ENCODE measurements at regions not wholly inside any gene's neighbourhood (a gene's known extent, or its start where the extent isn't known, plus 50 kb on each side); places are given as distances from the start of the nearest gene placed in this dataset.

DNA sequence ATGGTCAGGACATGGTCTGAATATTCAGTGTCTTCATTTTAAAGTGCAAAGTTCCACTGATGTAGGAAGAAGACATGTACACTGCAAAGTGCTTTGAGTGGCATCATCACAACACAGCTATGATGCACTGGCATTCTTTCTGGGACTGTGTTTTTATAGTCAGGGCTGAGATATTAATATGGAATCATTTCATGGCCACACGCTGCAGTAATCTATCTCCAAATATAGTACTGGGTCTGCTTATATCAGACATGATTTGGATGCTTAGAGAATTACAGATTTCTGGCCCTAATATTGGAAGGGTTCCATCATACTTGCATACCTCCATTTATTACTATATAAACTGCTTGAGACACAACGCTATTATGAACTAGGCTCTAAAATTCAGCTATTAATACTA, 1170.9 kb downstream of the NLGN4X start:
- no peak for DNase-seq

DNA sequence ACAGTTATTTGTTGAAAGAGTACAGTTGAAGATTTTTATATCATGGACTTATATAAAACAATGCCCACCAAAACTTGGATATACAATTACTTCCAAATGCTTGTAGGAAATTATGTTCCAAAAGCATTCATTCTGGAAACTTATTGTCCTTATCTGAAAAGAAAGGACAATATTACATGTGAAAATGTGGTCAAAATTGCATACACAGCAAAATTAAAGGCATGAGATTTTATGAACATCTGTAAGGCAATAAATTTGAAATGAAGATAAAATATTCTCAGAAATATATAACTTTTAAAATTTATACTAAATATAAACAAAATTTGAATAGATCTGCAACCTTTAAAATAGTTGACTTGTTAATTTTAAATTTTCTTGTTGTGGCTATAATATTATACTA, 1173.8 kb downstream of the NLGN4X start:
- no peak for DNase-seq

DNA sequence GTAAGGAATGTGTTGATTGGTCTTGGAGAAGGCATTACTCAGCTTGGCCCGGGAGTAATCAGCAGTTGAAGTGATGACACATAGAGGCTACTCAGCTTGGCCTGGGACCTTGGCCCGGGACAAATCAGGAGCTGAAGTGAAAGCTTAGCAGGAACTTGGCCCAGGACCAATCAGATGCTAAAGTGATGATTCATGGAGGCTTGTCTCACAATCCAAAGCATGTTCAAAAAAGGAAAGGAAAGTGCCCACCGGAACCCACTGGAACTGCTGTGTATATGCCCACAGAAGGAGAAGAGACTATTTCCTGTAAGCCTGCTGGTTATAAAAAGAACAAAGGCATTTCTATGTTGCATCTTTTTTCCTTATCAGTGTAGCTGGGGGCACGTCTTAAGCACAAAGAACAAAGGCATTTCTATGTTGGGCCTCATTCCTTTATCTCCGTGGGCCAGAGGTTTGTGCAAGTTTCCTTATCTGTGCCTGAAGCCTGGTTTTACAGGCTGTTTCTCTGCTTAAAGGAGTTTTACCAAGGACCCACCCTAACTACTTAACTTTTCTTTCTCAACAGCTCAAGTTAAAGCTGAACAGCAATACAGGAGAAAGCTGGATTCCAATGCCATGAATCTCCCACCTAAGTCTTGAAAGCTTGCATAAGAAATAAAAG, 1176.7 kb downstream of the NLGN4X start:
- DNase-seq, result no peak

DNA sequence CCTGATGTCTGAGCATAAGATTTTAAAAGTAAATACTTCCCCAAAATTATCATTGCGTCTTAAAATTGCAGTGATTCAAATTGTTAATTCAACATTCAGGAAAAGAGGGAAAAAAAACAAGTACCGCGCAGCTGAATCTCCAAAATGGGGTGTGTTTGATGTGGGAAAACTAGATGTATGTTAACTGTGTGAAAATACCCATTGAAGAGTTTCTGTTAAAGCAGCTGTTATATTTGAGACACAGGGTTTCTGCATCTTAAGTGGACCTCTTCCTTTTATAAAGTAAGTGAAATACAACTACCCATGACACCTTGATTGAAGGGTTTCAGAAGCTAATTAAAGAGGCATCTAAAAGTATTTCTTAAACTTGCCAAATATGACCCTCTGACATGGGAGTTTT, 1186.1 kb downstream of the NLGN4X start:
- no peak for DNase-seq

DNA sequence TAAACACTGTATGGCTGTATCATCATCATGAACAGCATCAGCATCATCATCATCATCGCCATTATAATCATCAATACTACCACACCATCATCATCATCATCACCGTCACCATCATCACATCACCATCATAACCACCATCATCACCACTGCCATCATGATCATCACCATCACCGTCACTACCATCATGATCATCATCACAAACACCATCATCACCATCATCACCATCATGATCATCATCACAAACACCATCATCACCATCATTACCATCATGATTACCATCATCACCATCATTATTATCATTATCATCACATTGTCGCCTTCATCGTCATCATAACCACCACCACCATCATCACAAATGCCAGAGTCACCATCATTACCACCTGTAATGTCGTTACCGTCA, 1196.9 kb downstream of the NLGN4X start:
- DNase-seq, result no peak

DNA sequence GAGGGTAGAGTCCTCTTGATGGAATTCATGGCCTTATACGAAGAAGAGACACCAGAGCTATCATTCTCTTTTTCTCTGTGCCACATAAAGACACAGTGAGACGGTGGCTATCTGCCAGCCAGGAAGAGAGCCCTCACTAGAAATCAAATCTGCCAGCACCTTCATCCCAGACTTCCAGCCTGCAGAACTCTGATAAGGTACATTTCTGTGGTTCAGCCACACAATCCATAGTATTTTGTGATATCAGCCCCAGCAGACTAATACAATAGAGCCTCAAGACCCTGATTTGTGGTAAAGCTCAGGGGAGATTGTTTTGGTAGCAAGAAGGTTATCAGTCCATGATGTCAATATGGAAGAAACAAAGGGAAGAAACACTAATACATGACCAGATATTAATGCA, 1213.2 kb downstream of the NLGN4X start:
- no peak for DNase-seq

DNA sequence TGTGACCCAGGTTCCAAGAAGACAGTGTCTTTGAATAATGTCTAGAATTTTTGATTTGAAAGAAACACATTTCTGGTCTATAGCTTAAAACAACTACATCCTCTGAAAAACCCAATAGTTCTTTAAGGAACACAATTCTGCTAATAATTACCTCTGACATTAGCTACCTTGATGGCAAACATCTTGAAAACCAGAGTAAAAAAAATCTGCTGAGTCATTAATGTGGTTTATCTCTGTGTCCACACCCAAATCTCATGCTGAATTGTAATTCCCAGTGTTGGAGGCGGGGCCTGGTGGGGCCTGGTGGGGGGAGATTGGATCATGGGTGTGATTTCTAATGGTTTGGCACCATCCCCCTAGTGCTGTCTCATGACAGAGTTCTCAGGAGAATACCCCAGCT, 1233.8 kb downstream of the NLGN4X start:
- DNase-seq, result no peak

DNA sequence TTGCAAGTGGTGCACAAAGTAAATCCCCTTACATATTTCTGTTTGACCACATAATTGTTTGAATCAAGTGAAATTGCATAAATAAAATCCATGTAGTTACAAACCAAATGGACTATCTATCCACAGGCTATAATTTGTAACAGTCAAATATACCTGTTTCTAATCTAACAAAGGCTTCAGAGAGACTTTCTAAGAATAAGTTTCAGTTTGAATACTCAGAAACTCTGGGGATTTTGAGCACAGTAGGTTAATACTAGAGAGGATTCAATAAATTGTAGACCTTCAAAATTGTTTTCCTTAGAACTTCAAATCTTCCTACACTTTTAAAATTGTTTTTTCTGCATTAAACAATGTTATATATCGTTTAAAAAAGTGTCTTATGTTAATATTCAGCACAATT, 1250.1 kb downstream of the NLGN4X start:
- no peak for DNase-seq

DNA sequence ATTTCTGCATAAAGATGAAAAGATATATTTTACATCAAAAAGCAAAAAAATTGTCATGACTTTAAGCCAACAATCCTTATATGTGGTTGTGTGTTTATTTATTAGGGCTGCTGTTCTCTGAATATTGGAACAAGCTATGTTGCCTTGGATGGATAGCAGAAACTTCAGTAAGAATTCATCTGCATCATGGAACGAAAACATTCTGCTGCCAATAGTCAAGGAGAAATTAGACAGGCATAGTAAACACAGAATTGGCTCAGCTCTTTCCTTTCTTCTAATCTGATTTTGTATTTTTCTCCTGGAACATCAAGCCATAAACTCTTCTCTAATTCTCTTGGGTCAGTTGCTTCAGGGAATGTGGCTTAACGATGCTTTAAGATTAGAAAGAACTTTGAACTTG, 1257.0 kb downstream of the NLGN4X start:
- no peak for DNase-seq

DNA sequence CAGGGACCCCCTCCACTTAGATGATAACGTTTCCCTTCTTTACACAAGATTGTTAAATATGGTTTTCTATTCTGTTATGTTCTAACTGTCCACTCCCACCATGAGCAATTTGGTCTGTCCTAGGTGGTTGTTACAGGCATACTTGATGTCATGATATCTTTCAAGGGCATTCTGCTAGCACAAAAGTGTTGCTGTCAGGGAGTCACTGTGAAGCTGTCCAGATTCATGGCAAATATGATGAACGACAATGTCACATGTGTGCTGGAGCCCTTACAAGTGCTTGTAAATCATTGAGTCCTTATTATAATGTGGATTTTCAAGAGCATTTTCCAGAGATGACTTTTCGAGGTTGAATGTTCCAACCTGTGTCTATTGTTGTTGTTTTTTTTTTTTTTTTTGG, 1250.7 kb upstream of the PRKX start:
- no peak for DNase-seq

DNA sequence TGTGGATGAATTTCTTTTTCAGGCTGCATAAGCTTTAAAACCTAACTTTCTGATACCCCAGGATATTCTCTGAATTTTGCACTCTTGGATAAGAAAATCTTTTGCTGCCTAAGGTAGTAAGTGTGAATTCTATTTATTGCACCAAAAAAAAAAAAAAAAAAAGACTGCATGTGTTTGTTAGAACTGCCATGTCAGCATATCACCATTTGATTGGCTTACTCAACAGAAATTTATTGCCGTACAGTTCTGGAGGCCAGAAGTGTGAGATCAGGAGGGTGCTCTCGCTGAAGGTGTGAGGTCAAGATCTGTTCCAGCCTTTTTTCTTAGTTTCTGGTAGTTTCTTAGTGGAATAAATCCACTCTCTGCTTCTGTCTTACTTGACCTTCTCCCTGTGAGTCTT, 1250.0 kb upstream of the PRKX start:
- DNase-seq, result no peak

DNA sequence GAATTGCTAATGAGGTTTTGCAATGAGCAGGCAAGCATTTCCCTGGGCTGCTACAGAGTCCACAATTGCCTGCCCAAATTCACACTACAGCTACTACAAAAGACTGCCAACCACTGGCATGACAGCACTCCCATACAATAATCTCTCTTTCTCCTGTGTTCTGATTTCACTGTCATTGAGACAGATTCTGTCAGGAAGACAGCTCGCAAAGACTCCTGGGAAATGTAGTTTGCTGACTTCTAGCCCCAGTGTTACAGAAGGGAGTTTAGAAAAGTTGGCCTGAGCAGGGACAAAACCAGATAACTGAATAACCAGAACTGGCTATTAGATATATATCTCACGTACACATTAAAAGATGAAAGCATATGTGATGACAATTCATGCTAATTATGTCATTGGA, 1231.3 kb upstream of the PRKX start:
- DNase-seq, result no peak

DNA sequence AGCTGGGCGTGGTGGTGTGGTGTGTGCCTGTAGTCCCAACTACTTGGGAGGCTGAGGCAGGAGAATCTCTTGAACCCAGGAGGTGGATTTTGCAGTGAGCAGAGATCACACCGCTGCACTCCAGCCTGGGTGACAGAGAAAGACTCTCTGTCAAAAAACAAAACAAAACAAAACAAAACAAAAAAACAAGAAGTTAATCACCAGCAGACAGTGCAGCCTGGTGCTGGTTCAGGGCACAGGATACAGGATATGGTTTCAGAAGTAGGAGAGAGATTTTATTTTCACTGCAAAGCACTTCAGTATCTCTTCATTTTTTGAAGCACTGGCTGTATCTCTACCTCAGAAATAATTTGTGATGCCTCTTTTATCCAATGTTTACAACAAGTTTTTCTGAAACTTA, 1222.9 kb upstream of the PRKX start:
- DNase-seq, result no peak

DNA sequence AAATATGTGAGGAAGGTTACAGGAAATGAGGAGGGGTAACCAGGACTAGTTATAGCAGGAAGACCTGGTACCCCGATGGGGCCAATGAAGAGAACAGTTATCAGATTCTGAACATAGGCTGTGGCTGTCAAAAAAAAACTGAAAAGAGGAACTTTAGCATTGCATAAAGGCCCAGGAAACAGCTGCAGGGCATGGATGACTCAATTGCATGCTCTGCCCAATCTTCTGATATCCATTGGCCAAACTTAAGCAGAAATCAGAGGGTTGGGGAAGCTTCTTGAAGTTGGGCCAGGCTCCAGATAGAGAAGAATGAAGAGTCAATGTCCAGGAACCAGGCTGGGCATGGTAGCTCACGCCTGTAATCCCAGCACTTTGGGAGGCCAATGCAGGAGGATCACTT, 1222.4 kb upstream of the PRKX start:
- DNase-seq, result no peak

DNA sequence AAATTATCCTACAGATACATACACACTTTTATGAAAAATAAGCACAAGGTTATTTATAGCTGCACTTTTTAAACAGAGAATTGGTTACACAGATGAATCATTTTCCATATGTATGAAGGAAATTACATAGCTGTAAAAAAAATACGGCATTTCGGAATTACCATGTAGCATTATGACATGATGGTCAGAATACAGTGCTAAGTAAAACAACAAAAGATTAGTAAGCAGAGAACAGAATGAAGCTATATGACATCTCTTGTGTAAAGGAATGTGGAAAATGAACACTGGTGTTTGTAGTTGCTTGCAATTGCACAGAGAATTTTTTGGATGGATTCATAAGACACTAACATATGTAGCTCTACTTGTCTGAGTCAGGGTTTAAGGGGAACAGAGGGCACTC, 1222.0 kb upstream of the PRKX start:
- DNase-seq, result no peak

DNA sequence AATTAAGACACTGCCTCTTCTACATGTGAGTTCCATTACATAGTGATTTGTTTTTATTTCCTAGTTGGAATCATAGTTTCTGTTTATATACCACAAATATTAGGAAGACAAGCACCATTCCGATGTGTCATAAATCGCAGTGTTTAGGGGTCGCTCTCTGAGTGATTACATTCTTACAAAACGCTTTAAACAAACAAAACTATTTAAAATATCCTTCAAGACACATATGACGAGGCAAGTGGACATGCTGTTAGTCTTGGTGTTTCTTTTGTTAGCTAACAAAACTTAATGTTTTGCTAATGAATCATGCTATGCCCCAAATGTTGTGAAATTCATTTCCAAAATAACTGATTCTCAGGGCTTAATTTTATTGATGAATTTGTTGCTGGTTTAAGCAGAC, 1219.3 kb upstream of the PRKX start:
- no peak for DNase-seq

DNA sequence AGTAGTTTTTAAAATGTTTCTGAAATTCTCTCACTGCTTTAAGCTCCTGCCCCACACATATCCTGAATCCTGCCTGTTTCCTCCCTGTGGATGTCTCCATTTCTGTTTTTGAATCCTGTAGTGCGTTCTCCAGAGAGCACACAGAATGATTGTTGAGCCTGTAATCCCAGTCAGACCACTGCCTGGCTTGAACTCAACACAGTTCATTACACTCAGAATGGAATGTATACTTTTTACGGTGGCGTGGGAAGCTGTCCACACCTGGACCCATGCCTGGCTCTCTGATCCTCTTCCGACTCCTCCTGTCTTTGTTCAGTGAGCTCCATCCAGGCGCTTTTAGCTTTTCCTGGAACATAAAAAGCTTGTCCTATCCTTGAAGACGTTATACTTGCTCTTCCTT, 1217.0 kb upstream of the PRKX start:
- DNase-seq, result no peak

DNA sequence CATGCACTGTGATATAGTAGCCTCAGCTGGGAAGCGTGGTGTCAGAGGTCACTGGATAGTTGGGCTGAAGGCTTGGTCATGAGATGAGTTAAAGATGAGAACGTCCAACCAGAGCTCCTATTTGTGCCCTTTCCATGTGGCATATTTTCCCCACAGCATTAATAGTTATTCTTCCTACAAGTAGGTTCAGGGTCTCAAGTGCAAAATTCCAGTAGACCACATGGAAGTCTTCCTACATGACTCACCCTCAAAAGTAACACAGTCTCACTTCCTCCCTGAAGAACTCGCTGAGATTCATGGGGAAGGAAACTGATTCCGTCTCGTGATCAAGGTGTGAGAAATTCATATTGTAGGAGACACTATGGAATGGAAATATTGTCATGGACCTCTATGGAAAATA, 1212.5 kb upstream of the PRKX start:
- DNase-seq, result no peak

DNA sequence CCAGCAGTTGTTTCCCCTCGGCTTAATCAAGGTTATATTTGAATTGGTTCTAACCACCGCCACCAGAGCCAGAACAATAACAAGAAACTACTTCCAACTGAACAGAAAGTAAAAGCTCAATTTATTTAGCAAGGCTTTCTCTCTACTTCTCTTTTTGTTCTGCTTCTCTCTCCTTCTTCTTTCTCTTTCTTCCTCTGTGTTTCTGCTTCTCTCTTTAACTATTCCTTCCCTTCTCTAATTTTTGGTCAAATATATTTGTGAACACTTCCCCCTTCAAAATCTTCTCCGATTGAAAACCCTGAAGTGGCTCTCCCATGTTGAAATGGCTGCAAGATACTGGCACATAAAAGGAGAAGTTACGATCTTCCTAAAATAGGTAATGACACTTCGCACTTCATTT, 1195.9 kb upstream of the PRKX start:
- DNase-seq, result no peak

DNA sequence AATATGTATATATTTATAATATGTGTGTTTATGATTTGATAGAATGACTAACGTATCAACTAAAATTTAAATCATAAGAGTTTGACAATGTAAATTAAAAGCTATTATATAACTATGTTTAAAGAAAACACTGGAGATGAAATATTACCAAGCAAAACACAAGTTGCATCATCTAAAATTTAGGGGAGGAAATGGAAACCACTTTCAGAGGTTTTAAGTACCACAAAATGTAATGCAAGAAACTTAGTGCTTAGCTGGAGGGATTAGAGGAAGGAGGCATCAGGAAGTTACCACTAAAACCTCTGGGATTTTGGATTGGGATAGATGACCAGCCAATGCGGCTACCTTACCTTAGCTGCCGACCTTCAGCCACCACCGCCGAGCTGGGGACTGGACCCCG, 1192.1 kb upstream of the PRKX start:
- DNase-seq, result no peak

DNA sequence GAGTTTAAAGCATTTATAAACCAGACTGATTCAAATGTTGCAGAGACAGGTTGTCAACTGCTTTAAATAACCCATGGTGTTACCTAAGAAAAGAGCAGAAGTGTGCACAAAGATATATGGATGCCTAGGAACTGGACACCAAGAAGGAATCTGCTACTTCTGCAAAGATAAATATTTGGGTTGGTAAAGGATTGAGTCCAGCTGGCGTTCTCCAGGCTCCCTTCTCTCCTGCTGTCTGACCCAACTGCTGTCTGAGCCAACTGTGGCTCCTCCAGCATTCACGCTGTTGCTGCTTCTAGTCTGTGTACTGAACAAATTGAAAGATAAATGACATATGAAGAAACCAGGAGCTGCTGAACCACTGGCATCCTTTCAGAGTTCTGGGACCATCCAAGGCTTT, 1167.8 kb upstream of the PRKX start:
- no peak for DNase-seq

DNA sequence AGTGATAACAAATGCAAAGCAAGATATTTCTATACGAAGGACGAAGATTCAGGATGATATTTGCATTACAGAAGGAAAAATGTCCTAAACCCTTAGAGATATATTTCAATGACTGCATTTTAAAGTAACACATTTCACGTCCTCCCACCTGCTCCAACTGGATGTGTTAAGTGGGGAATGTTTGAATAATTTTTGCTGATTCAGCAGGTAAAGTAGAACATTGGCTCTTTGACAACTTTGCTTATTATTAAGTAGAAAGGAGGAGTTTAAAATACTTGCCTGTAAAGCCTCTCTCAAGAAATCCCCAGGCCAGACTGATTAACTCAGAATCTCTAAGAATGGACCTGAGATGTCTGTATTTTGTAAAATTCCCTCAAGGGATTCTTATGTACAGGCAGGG, 1165.2 kb upstream of the PRKX start:
- DNase-seq, result no peak

DNA sequence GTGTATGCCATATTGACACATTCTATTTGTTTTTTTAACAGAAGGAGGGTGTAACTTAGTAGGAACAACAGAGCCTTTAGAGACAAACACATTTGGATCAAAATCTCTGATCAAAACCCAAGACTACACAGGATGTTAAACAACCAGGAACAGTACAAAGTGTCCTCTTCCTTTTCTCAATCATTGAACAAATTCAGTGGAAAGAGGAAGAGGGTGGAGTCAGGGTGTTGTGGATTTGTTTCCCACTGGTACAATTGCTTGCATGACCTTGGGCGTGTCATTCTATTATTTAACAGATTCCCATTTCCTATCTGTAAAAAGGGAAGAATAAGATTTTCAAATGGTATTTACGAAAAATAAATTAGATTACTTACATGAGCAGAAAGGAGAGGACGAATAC, 1162.8 kb upstream of the PRKX start:
- no peak for DNase-seq

DNA sequence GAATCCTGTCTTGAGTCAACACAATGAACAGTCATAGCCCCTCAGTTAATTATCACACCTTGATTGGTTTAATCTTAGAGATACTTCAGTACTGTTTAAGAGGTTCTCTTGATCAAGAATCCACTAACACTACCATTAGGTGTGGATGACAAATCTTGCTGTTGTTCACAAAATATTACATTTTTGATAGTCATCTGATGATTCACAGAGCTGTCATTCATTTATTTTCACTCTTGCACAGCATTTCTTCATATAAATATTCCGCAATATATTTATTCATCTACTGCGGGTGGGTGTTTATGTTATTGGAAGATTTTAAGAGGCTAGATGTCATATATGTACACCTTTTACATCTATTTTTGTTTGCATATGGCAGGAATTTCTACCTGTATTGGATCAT, 1138.1 kb upstream of the PRKX start:
- DNase-seq, result no peak

DNA sequence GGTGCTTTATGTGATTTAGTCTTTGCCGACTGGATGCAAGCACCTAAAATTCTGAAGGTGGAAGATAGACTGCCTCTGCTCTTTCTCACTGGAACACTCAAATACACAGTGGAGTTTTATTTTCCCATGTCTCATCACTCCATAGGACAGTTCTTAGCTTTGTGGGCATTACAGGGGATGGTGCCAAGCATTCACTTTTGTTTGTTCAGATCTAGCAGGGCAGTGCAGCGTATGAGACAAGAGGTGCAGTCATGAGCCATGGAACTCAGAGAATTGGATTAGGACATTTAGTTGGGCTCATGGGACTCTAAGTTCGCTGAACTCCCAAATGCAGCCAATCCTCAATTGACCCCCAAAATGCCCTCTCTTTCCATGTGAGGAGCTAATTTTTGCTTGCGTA, 1136.9 kb upstream of the PRKX start:
- no peak for DNase-seq

DNA sequence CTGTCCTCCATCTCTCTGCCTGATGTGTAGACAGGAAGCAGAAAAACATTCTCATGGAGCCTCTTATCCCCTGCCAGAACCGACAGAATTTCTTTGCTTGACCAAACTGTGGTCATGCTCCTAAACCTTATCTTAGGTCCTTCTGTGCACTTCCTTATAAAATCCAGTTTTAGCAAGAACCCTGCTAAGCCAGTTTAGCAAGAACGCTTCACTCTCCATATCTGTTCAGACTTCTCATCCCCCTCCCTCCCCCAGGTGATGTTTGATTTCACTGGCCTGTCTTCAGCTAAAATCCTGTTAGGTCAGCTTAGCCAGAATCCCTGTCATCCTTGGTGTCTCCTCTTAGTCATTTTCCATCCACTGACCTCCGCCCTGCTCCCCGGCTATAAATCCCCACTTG, 1130.9 kb upstream of the PRKX start:
- DNase-seq, result no peak

All from NCI-H2171 (cell line).